H1 (cell line): ENCODE measurements at regions not wholly inside any gene's neighbourhood (a gene's known extent, or its start where the extent isn't known, plus 50 kb on each side); places are given as distances from the start of the nearest gene placed in this dataset.

ENCODE experiments used
- CTCF ChIA-PET: fragments of 300-600 bp; sonication (Branson Sonifier 250); formaldehyde crosslinking; loops from one replicate; lab custom pipeline; 2021; ENCODE audit not compliant: partially characterized antibody; lab: Charles Lee
- POLR2A ChIA-PET: fragments of 300-600 bp; sonication (Branson Sonifier 250); formaldehyde crosslinking; loops from one replicate; lab custom pipeline; 2021; ENCODE audit warnings: inconsistent platforms; ENCODE audit not compliant: partially characterized antibody; lab: Charles Lee
- DNase-seq, 2 experiments: peaks; one replicate each; pipeline versions ENCODE4 v3.0.0 to v3.0.0-alpha.2; 2010 to 2022; ENCODE audit warnings: low spot score in 2 of 2, low read depth in 1 of 2, mixed read lengths in 1 of 2
- FAIRE-seq: peaks from 2 replicates; lab custom pipeline; 2011; peaks lifted over from hg19 to GRCh38; lab: Jason Lieb, UNC
- H2AFZ ChIP-seq: 2 replicates; pipeline ENCODE4 v1.8.1; 2012; ENCODE audit warnings: low read length, inconsistent platforms
- H2AK5ac ChIP-seq: 2 replicates; pipeline ENCODE4 v1.6.1; 2013; ENCODE audit warnings: low read depth, low read length
- H2BK120ac ChIP-seq: replicated peaks from 2 replicates; pipeline ENCODE3; 2013; ENCODE audit warnings: low read depth, low read length, inconsistent platforms
- H2BK12ac ChIP-seq: 2 replicates; pipeline ENCODE4 v1.6.1; 2013; ENCODE audit warnings: low read depth, low read length
- H2BK15ac ChIP-seq: 2 replicates; pipeline ENCODE4 v1.6.1; 2013; ENCODE audit warnings: low read length
- H2BK20ac ChIP-seq: 2 replicates; pipeline ENCODE4 v1.6.1; 2013; ENCODE audit warnings: low read length
- H2BK5ac ChIP-seq: 2 replicates; pipeline ENCODE4 v1.6.1; 2013; ENCODE audit warnings: low read depth, low read length
- H3K14ac ChIP-seq: 2 replicates; pipeline ENCODE4 v1.6.1; 2013; ENCODE audit warnings: inconsistent platforms; ENCODE audit not compliant: insufficient read length
- H3K18ac ChIP-seq: 2 replicates; pipeline ENCODE4 v1.6.1; 2013; ENCODE audit warnings: low read length; ENCODE audit errors: extremely low read depth
- H3K23ac ChIP-seq: 2 replicates; pipeline ENCODE4 v1.6.1; 2013; ENCODE audit warnings: inconsistent platforms; ENCODE audit not compliant: insufficient read length
- H3K23me2 ChIP-seq: 2 replicates; pipeline ENCODE4 v1.6.1; 2013; ENCODE audit warnings: low read depth, low read length
- H3K27ac ChIP-seq: 2 replicates; pipeline ENCODE4 v1.6.1; 2011; ENCODE audit warnings: low read depth, low read length, inconsistent platforms
- H3K27me3 ChIP-seq, 4 experiments: replicated peaks in 1 of 4; 1 replicate in 1 of 4; 2 replicates in 3 of 4; pipeline versions ENCODE4 v1.6.1 to v1.8.1; 2011 to 2013; ENCODE audit warnings: low read length in 3 of 4, mild to moderate bottlenecking in 3 of 4, inconsistent platforms in 2 of 4, mixed read lengths in 2 of 4, moderate library complexity in 1 of 4; ENCODE audit not compliant: control insufficient read depth in 3 of 4, insufficient read depth in 3 of 4; ENCODE audit errors: extremely low read depth in 1 of 4
- H3K36me3 ChIP-seq, 4 experiments: 2 replicates each; pipeline versions ENCODE4 v1.6.1 to v1.8.1; 2011 to 2013; ENCODE audit warnings: mild to moderate bottlenecking in 4 of 4, low read length in 3 of 4, moderate library complexity in 2 of 4, control low read depth in 1 of 4, inconsistent platforms in 1 of 4; ENCODE audit not compliant: insufficient read depth in 4 of 4, control insufficient read depth in 2 of 4
- H3K4ac ChIP-seq: replicated peaks from 2 replicates; pipeline ENCODE3; 2013; ENCODE audit warnings: low read length, low read depth, mixed read lengths, inconsistent platforms; ENCODE audit not compliant: insufficient read length
- H3K4me1 ChIP-seq, 4 experiments: replicated peaks in 1 of 4; 1 replicate in 1 of 4; 2 replicates in 3 of 4; pipeline versions ENCODE4 v1.6.1 to v1.8.1; 2011 to 2013; ENCODE audit warnings: low read length in 3 of 4, inconsistent platforms in 2 of 4, mixed read lengths in 1 of 4; ENCODE audit not compliant: insufficient read depth in 4 of 4, control insufficient read depth in 3 of 4
- H3K4me2 ChIP-seq, 2 experiments: 2 replicates each; pipeline versions ENCODE4 v1.6.1 to v1.8.1; 2011 to 2013; ENCODE audit warnings: low read depth in 2 of 2, low read length in 2 of 2, control low read depth in 1 of 2, inconsistent platforms in 1 of 2, mild to moderate bottlenecking in 1 of 2; ENCODE audit not compliant: insufficient read depth in 1 of 2
- H3K4me3 ChIP-seq, 4 experiments: fragments of 200-600, 300-600 bp in 1 of 4; sonication (generic), shearing (Covaris generic), sonication (Bioruptor Twin) in 1 of 4; 2 replicates each; pipeline versions ENCODE4 v1.5.1 to v1.8.1; 2011 to 2016; ENCODE audit warnings: low read length in 4 of 4, low read depth in 3 of 4, control low read depth in 2 of 4, inconsistent platforms in 2 of 4, mild to moderate bottlenecking in 2 of 4, mixed read lengths in 1 of 4, moderate library complexity in 1 of 4; ENCODE audit not compliant: insufficient read depth in 2 of 4; ENCODE audit errors: extremely low read depth in 1 of 4
- H3K56ac ChIP-seq: replicated peaks from 2 replicates; pipeline ENCODE3; 2013; ENCODE audit warnings: low read depth, mild to moderate bottlenecking, mixed read lengths, low read length, inconsistent platforms; ENCODE audit not compliant: insufficient read length
- H3K79me1 ChIP-seq: 2 replicates; pipeline ENCODE4 v1.6.1; 2013; ENCODE audit warnings: low read depth, low read length, control low read depth
- H3K79me2 ChIP-seq, 2 experiments: 2 replicates each; pipeline versions ENCODE4 v1.6.1 to v1.8.1; 2012 to 2013; ENCODE audit warnings: low read length in 2 of 2, mild to moderate bottlenecking in 2 of 2, inconsistent platforms in 1 of 2; ENCODE audit not compliant: insufficient read depth in 2 of 2, control insufficient read depth in 1 of 2
- H3K9ac ChIP-seq, 4 experiments: replicated peaks in 1 of 4; 1 replicate in 1 of 4; 2 replicates in 3 of 4; pipeline versions ENCODE4 v1.6.1 to v1.8.1; 2011 to 2013; ENCODE audit warnings: low read depth in 3 of 4, low read length in 3 of 4, control low read depth in 2 of 4, mild to moderate bottlenecking in 2 of 4, moderate library complexity in 2 of 4, inconsistent platforms in 1 of 4; ENCODE audit errors: extremely low read depth in 1 of 4
- H3K9me3 ChIP-seq, 2 experiments: 2 replicates each; pipeline versions ENCODE4 v1.6.1 to v1.8.1; 2012 to 2013; ENCODE audit warnings: mild to moderate bottlenecking in 2 of 2, moderate library complexity in 2 of 2, control low read depth in 1 of 2, inconsistent platforms in 1 of 2, low read depth in 1 of 2, low read length in 1 of 2, mixed read lengths in 1 of 2; ENCODE audit not compliant: insufficient read depth in 2 of 2
- H4K20me1 ChIP-seq, 2 experiments: replicated peaks in 1 of 2; 2 replicates each; pipeline versions ENCODE3 to v1.8.1; 2011 to 2013; ENCODE audit warnings: inconsistent platforms in 2 of 2, low read length in 2 of 2, mild to moderate bottlenecking in 1 of 2; ENCODE audit not compliant: insufficient read depth in 2 of 2, control insufficient read depth in 1 of 2
- H4K5ac ChIP-seq: 2 replicates; pipeline ENCODE4 v1.6.1; 2013; ENCODE audit warnings: low read length, low read depth, mixed read lengths, inconsistent platforms; ENCODE audit not compliant: insufficient read length
- H4K8ac ChIP-seq: 2 replicates; pipeline ENCODE4 v1.8.0; 2013; ENCODE audit warnings: mild to moderate bottlenecking, moderate library complexity, low read length, inconsistent platforms; ENCODE audit not compliant: insufficient read depth; ENCODE audit errors: extremely low read depth
- H4K91ac ChIP-seq: replicated peaks from 2 replicates; pipeline ENCODE3; 2013; ENCODE audit warnings: low read length, mixed read lengths, inconsistent platforms; ENCODE audit not compliant: insufficient read length
- ASH2L ChIP-seq: fragments of 200-600, 300-600 bp; sonication (generic); IDR thresholded peaks from one replicate; pipeline ENCODE4 v1.7.1; 2017; ENCODE audit warnings: low read length
- EZH2 ChIP-seq: fragments of 200-600 bp; sonication (generic); IDR thresholded peaks from 2 replicates; pipeline ENCODE4 v1.7.1; 2012; ENCODE audit warnings: low read depth, mild to moderate bottlenecking, moderate library complexity, low read length, inconsistent platforms; ENCODE audit not compliant: severe bottlenecking
- JUN ChIP-seq: IDR thresholded peaks from 2 replicates; pipeline ENCODE4 v1.6.1; 2011; ENCODE audit warnings: low read depth, mild to moderate bottlenecking, improper control_type of control experiment, low read length
- PHF8 ChIP-seq: fragments of 200-600 bp; sonication (generic); conservative IDR thresholded peaks from 2 replicates; pipeline ENCODE4 v1.7.1; 2012; ENCODE audit warnings: low read depth, mild to moderate bottlenecking, inconsistent platforms, low read length, moderate library complexity
- RAD21 ChIP-seq, 2 experiments: IDR thresholded peaks in 1 of 2; conservative IDR thresholded peaks in 1 of 2; 2 replicates each; pipeline ENCODE4 v1.6.1; 2011; ENCODE audit warnings: low read depth in 2 of 2, low read length in 2 of 2, improper control_type of control experiment in 1 of 2, inconsistent platforms in 1 of 2, mild to moderate bottlenecking in 1 of 2, moderate library complexity in 1 of 2
- SIX5 ChIP-seq: IDR thresholded peaks from 2 replicates; pipeline ENCODE4 v1.6.1; 2011; ENCODE audit warnings: mild to moderate bottlenecking, low read depth, low read length
- SP1 ChIP-seq: IDR thresholded peaks from 2 replicates; pipeline ENCODE4 v1.6.1; 2011; ENCODE audit warnings: low read depth, low read length
- TBP ChIP-seq: IDR thresholded peaks from 2 replicates; pipeline ENCODE4 v1.6.1; 2011; ENCODE audit warnings: low read depth, low read length, improper control_type of control experiment
- WGBS, 2 experiments: shearing (Covaris generic) in 1 of 2; methylation state at CpG; one replicate each; pipeline versions ENCODE4 v1.1.6 to v1.1.7; 2013 to 2015; ENCODE audit warnings: low lambda C conversion rate in 2 of 2, mixed read lengths in 2 of 2, inconsistent platforms in 1 of 2, low coverage in 1 of 2, missing lambda C conversion rate in 1 of 2; ENCODE audit not compliant: insufficient replicate concordance in 2 of 2, insufficient coverage in 1 of 2, insufficient read length in 1 of 2; ENCODE audit errors: extremely low coverage in 1 of 2, missing lambda C conversion rate in 1 of 2; 5-methylcytosine and 5-hydroxymethylcytosine counted together

- no peak for FAIRE-seq
- no peak overlapping the region for H3K4ac ChIP-seq
- TF ChIP-seq SP1 (no peak), RAD21 (IDR thresholded peaks at IDR 0.05 in 1 of 2, conservative IDR thresholded peaks at IDR 0.05 in 1 of 2; ENCODE audit: low read depth in 2 of 2, low read length in 2 of 2) (no peak), TBP (no peak), PHF8 (no peak), JUN (no peak), SIX5 (no peak), ASH2L (no peak), EZH2 (no peak)
- H2BK120ac ChIP-seq: no peak overlapping the region
- no peaks in the 10 kb centered on the region for H3K4me1 ChIP-seq
- no peaks in the 10 kb centered on the region for H3K79me1 ChIP-seq
- no peaks in the 10 kb centered on the region for H3K23me2 ChIP-seq
- no peak overlapping the region for H3K23ac ChIP-seq
- no peak for DNase-seq
- 90% methylated on average over 6 of the region's 6 CpGs; no CpG with 5 or more reads in 1 of the 2 experiments for WGBS, 2 experiments
- no peak overlapping the region for H2AFZ ChIP-seq
- no peak overlapping the region for H3K14ac ChIP-seq
- no peak overlapping the region for H2BK20ac ChIP-seq
- H3K27me3 ChIP-seq: no peaks in the 10 kb centered on the region
- no peaks in the 10 kb centered on the region for H3K9me3 ChIP-seq
- H4K5ac ChIP-seq: no peak overlapping the region
- peaks cover 0 to 1% of the 10 kb centered on the region in 2 experiments for H4K20me1 ChIP-seq
- H3K9ac ChIP-seq: no peak overlapping the region
- H3K36me3 ChIP-seq: no peaks in the 10 kb centered on the region
- H4K91ac ChIP-seq: no peak overlapping the region
- H3K56ac ChIP-seq: no peak overlapping the region
- no peak overlapping the region for H2BK5ac ChIP-seq
- H2BK12ac ChIP-seq: no peak overlapping the region
- no peak overlapping the region for H2BK15ac ChIP-seq
- ChIA-PET POLR2A (no interaction called here), CTCF (interaction anchor here (0.7 to 0.9 kb wide), 3 partner anchors 9 to 30 kb away, joined by 3 read pairs; no protein-coding TSS in a partner anchor)
- no peak overlapping the region for H2AK5ac ChIP-seq
- no peaks in the 10 kb centered on the region for H3K79me2 ChIP-seq
- no peak overlapping the region for H3K27ac ChIP-seq
- no peak overlapping the region for H3K4me3 ChIP-seq
- H3K4me2 ChIP-seq: no peak overlapping the region
- H3K18ac ChIP-seq: no peak overlapping the region
- no peak overlapping the region for H4K8ac ChIP-seq
Measured at GRCh38 chr4:178293601-178294000, 851.4 kb upstream of the AGA start.
